CMK (cell line): ENCODE measurements at regions not wholly inside any gene's neighbourhood (a gene's known extent, or its start where the extent isn't known, plus 50 kb on each side); places are given as distances from the start of the nearest gene placed in this dataset.

ENCODE experiments used
- DNase-seq: peaks from one replicate; pipeline ENCODE4 v3.0.0-alpha.2; 2010; ENCODE audit warnings: low read depth

DNA sequence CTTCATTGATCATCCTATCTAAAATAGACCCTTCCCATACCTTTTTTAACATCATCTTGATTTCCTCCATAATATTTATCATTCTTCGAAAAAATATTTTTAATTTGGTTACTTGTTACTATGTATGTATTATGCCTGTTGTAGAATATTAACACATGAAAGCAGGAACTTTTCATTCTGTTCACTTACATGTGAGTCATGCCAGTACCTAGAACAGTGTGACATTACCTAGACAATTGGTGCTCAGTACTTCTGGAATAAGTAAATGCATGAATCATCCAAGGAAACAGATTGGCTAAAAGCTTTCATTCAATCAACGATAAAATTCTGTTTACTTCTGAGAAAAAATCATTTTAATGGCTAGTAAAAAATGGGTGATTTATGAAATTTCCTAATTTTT lies 76.4 kb downstream of the CXXC4 start:
- no peak for DNase-seq

DNA sequence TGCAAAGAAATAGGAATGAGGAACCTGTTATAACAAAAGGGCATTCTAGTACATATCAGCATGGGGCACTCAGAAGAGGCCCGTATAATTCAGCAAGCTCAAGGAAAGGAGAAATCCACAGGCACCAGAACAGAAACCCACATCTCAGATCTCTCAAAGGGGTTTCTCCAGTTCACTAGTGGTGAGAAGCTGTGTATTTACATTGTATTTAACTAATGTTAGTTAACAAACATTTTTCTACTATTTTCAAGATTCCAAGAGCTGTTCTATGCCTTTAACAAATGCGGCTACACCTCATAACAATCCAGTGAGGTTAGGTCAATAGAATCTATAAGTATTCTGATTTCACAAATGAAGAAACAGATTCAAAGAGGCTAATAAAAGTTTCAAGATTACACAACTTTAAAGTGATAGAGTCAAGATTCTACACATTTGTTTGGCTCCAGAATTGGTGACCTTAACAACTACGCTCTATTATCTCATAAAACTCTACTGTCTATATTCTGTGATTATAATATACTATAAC lies 77.3 kb downstream of the CXXC4 start:
- DNase-seq, result no peak

DNA sequence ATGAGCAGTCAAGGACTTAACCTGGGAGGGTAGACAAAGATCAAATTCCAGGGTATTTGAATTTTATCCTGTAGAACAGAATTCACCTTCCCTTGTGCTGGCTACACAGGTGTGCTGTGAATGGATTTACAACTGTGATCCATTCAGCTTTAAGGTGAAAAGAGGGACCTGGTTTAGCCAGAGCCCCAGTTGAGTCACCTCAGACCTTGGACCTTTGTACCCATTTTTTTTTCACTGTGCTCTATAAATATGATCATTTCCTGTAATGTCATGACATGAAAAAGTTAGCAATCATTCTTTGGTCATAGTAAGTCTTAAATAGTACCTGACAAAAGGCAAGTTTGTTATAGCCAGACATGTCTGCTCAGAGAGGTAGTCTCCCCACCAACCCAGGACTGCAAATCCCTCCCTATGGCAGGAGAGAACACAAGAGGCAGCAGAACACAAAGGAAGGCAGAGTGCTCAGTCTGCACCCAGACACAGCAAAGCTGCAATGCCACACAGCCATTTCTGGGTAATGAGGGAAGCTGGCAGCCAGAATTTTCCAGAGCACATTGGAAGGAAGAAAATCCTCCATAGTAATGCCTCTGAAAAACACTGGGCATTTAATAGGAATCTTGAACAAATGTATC lies 77.9 kb downstream of the CXXC4 start:
- no peak for DNase-seq

- no peak for DNase-seq
These were observed 81.2 kb downstream of the CXXC4 start for GRCh38 chr4:104413487-104413886.

DNA sequence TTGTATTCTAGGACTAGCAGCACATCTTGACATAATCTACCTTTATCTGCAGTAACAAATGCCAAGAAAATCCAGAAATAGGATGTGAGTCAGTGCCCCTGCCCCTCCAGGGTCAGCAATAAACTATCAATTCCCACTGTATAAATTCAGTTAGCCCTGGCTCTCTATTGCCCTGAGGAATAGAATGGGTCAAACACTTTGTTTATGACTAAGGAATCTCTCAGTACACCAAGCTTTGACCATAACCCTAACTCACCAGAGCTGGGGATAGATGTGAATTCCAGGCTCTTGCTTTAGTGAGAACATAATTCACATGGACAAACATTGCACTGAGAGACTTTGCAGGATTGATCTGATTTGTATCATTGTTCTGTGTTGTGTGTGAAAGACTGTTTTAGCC lies 82.3 kb downstream of the CXXC4 start:
- no peak for DNase-seq

DNA sequence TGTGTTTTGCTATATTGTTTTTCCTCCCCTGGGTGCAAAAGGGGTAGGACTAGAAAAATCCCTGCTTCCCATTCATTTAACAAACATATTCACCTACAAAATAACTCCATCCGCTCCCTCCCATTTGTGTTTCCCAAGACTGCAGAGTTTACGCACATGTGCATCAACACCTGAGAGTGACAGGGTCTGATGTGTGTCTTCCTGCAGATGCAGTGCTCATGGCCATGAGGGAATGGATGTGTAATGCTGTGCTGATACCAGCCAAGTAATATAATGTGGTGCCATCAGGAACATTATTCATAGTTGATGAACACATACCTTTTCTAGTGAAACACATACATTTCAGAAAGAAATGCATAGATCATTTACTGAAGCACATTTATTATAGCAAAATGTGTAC lies 83.2 kb downstream of the CXXC4 start:
- no peak for DNase-seq

- no peak for DNase-seq
These were observed 85.8 kb downstream of the CXXC4 start for GRCh38 chr4:104408878-104409277.

- no peak for DNase-seq
These were observed 90.3 kb downstream of the CXXC4 start for GRCh38 chr4:104404361-104404760.

- no peak for DNase-seq
These were observed 99.5 kb downstream of the CXXC4 start for GRCh38 chr4:104395168-104395614.

DNA sequence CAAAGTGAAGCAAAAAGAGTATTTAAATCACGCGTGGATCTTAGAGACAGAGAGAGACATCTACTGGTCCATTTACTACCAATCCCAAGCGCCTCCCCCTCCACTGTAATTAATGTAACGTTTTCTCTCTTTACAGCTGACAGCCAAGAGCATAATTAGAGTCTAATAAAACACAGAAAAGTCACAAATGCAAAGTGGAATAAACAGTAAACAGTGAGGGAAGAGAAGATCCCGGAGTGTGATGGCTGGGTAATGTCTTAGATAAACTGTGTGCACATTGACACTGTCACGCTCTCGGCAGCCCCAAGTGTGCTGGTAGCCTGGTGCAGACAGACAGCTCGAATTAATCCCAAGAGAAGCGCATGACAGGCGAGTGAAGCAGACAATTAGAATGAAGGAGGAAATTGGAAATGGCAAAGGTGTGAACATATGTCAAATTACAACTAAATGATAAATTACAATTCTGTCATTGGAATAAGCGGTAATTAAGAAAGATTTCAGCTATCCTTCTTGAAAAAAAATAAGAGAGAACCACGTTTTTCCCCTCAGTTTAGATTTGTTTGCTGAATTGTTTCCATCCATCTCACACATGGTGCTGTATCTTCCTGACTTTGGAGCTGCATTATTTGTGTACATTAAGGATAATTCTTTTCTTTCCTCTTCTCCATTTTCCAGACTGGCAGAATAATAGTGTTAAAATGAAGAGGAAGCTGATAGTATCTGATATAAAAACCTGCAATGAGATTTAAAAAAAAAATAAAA lies 100.1 kb downstream of the CXXC4 start:
- DNase-seq, result no peak

DNA sequence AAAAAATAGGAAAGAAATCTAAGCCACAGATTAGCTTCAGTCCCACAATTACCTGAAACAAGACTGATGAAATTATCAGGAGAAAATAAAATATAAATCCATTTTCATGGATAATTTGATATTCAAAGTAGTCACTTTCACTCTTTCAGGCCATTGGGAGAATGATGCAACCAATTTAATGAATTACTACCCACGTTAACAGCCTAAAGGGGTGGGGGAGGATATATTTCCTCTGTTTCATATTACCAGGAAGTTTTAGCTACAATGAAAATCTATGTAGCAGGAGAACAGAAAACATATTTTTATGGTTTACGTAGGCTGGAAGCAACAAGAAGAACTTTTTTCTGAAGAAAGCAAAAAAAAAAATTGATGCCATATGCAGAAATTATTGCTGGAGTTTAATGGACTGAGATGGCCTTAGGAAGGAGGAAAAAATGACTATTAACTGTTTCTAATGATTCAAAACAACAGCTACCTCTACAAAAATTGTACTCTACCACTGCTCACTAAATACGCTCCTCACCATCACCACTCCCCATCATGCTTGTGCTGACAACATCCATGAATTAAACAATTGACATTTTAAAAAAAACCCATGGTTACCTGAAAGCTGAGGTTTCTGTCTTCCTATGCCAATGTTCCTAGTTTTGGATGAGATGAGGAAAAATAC lies 100.9 kb downstream of the CXXC4 start:
- DNase-seq, result no peak

DNA sequence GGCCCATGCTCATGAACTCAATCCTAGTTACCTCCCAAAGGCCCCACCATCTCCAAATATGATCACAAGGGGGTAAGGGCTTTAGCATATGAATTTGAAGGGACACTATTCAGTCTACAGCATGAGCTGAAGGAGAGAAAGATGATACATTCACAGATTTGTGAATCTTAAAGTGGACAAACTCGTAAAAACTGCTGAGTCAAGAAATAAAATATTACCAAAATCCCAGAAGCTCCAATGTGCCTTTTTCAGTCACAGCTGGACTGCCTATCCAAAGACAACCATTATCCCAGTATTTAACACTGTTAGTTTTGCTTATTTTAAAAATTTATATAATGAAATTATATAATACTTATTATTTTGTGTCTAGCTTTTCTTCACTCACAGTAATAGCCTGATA lies 109.0 kb downstream of the CXXC4 start:
- DNase-seq, result no peak

- DNase-seq, result no peak
These were observed 111.7 kb downstream of the CXXC4 start for GRCh38 chr4:104382961-104383360.

- DNase-seq, result no peak
These were observed 113.0 kb downstream of the CXXC4 start for GRCh38 chr4:104381729-104382128.

DNA sequence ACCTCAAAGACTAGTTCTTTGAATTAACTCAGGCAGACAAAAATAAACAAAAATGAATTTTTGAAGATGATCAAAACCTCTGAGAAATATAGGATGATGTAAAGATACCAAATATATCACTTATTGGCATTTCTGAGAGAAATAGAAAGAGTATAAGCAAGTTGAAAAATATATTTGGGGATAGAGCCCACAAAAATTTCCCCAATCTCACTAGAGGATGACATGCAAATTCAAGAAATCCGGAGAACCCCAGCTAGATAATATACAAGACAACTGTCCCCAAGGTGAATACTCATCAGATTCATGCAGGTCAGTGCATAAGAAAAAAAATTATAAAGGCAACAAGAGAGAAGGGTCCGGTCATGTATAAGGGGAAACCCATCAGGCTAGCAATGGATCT lies 129.1 kb downstream of the CXXC4 start:
- DNase-seq, result no peak

DNA sequence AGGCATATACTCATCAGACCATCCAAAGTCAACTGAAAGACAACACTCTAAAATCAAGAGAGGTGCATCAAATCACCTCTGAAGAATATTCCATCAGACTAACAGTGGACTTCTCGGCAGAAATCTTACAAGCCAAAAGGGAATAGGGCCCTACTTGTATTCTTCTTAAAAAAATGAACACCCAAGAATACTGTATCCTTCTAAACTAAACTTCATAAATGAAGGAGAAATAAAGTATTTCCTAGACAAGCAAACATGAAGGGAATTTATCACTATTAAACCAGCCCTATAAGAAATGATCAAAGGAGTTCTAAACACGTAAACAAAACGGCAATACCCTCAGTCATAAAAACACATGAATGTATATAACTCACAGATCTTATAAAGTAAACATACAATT lies 141.2 kb downstream of the CXXC4 start:
- no peak for DNase-seq

- DNase-seq, result peak; percentile 8
These were observed 142.5 kb downstream of the CXXC4 start for GRCh38 chr4:104352211-104352610.

DNA sequence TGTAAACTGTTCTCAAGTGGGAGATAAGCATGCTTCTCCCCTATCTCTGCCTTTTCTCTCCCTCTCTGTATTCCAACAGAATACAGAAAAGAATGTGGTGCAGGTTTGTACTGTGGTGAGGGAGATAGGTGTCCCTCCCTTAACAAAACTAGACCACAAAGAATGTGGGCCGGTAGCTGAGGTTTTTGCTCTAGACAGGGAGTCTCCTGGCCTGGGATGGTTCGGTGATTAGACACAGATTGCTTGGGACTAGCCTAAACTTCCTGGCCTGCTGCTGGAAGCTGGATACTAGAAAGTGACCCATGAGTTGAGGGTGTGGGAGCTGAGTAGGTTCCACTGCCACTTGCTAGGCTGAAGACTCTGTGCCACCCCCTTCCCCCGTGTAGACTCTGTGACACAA lies 143.0 kb downstream of the CXXC4 start:
- no peak for DNase-seq

- DNase-seq, result no peak
These were observed 149.0 kb downstream of the CXXC4 start for GRCh38 chr4:104345598-104346242.

GRCh38 chr4:104344342-104344980 lies 150.2 kb downstream of the CXXC4 start:
- no peak for DNase-seq

GRCh38 chr4:104334410-104334809 lies 160.3 kb downstream of the CXXC4 start:
- no peak for DNase-seq
